NCI-H2171 (cell line): ENCODE measurements at regions not wholly inside any gene's neighbourhood (a gene's known extent, or its start where the extent isn't known, plus 50 kb on each side); places are given as distances from the start of the nearest gene placed in this dataset.
A peak's percentile ranks its signal among the peaks of the same experiment; 100 is the strongest.
"Not testable (repeated sequence)": the region's sequence is repeated elsewhere in the genome, so short reads cannot be mapped to it uniquely, and the experiment has no call there.

Experiments used
- DNase-seq: peaks from one replicate; lab custom pipeline; 2025; lab: John Stamatoyannopoulos, UW

DNA sequence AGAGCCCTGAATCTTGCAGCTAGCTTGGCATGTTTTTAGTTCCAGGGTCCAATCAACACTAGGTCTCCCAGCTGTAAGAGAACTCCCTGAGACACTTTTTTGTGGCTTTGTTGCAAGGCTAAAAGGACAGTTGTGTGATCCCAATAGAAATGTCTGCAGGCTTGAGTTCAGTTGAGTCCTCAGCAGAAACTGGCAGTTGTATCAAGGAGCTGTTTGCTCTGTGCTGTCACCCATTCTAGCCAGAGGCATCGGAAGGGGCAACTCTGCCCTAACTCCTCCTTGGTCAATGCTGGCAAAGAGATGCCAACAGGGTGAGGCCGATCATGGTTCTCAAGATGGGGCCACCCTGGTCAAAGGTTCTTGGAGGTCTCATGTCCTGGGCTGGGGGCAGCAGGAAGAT is 224.1 kb downstream of the BUB3 start:
- DNase-seq = no peak

DNA sequence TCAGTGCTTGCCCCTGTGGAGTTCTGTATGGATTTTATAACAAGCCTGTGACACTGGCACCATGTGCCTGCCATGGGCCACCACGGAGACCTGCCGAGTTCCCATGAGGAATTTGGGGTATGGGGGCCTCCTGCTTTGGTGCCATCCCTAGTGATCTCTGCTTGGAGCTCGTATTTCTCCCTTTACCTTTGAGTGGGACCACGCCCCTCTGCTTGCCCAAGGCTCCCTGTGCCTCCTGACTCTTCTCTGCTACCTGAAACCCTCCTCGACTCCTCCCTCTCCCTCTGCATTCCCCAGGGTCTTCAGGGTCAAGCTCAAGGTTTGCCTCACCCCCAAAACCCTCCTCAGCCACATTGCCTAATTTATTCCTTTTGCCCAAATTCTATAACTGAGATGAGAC is 225.0 kb downstream of the BUB3 start:
- DNase-seq = no peak

DNA sequence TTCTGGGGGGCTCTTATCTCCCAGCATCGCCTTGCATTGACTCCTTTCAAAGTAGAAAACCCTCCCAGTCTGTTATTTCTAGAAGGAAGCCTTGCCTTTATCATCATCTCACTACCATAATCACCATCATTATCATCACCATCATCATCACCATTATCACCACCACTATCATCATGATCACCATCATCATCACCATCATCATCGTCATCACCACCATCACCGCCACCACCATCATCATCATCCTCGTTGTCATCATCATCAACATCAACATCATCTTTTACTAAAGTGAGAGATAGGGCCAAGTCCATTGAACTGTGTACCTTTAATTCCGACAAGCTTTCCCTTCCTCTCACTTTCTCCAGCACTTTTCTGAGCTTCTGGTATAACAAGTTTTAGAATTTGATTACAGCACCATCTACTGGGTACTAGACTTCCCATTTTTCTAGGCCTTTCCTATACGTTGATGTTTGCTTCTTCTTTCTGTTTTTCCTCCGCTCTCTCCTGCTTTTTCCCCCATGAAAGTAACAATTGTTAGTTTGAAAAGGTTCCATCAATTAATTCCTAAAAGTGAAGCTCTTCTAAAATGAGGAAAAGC is 226.4 kb downstream of the BUB3 start:
- no peak for DNase-seq

GRCh38 chr10:123381224-123381623 is 227.0 kb downstream of the BUB3 start:
- DNase-seq = no peak

GRCh38 chr10:123382491-123382890 is 228.3 kb downstream of the BUB3 start:
- no peak for DNase-seq

DNA sequence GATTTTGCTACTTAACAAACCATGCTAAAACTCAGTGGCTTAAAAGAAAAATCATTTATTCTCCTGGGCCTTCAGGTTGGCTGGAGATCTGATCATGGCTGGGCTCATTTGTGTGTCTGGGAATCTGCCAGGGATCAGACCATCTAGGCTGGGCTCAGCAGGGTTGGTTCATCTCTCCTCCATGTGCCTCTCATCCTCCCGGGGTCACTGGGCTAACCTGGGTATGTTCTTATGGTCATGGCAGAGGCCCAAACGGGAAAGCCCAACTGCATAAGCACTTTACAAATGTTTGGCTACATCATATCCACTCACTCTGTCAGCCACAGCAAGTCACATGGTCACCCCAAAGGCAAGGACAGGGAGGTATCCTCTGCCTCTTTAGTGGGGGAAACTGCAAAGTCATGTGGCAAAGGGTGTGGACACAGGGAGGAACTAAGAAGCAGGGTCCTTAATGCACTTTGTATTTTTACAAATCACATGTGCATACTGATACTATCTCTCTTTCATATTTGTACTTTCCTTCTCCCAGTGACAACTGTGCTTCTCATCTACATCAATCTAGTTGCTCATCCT is 231.4 kb downstream of the BUB3 start:
- no peak for DNase-seq

- DNase-seq = no peak
Measured at GRCh38 chr10:123389520-123389919, 235.3 kb downstream of the BUB3 start.

GRCh38 chr10:123390332-123390731 is 236.1 kb downstream of the BUB3 start:
- no peak for DNase-seq

GRCh38 chr10:123390874-123391273 is 236.7 kb downstream of the BUB3 start:
- DNase-seq = no peak

DNA sequence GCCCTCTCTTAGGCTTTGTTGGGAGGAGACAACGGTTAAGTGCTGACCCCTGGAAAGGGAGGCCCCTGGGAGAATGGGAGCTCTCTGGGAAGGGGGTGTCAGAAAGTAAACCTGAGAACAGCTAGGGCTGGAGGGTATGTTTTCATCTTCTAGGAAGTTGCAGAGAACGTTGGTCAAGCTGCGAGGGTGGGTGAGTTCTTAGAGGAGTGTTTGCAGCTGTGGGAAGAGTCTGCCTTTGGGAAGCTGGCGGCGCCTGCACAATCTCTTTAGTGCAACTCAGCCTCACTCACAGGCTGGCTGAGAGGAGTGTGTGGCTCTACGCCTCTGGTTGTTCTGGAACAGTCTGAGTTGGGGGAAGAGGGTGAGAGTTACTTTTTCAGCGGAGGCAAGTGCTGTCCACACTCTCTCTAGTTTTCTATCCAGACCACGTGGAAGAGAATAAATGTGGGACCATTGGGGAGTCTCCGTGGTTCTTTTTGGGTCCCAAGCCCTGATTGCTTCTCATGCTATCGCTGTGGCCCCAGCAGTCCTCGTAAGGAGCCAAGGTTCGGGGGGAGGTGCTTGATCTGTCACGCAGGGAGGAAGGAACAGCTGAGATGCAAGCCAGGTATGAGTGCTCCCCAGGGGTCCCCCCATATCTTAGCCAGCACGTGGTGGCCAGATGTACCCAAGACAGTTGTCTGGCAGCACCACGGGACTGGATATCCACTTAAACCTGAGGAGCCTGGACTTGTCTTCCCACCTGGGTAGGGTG is 237.2 kb downstream of the BUB3 start:
- peak; percentile 52 for DNase-seq

GRCh38 chr10:123392182-123392963 is 238.2 kb downstream of the BUB3 start:
- DNase-seq = peak; percentile 76

- DNase-seq = no peak
Measured at GRCh38 chr10:123393170-123393569, 239.0 kb downstream of the BUB3 start.

- no peak for DNase-seq
Measured at GRCh38 chr10:123394382-123394781, 240.2 kb downstream of the BUB3 start.

GRCh38 chr10:123395234-123395633 is 241.0 kb downstream of the BUB3 start:
- DNase-seq = not testable (repeated sequence)

- DNase-seq = no peak
Measured at GRCh38 chr10:123395906-123396305, 241.7 kb downstream of the BUB3 start.

DNA sequence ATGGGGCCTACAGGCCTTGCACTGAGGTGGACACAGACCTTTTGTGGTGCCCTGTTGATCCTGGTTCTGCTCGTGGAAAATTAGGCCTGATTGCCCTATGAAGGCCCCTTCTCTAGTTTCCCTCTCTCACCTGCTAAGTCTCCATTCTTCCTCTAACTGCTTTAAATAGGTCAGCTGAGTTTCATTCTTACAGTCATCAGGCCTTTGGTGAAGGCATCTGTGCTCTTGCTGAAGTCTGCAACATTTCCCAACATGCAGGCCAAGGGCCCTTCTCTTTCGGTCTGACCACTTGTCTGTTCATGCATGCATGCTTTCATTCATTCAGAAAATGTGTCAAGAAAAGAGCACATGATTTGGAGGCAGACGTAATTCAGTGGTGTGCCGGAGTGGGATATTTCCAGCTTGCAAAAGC is 244.0 kb downstream of the BUB3 start:
- DNase-seq = no peak

GRCh38 chr10:123398756-123399155 is 244.6 kb downstream of the BUB3 start:
- no peak for DNase-seq

- DNase-seq = no peak
Measured at GRCh38 chr10:123399276-123399839, 245.2 kb downstream of the BUB3 start.

GRCh38 chr10:123402021-123402420 is 247.8 kb downstream of the BUB3 start:
- no peak for DNase-seq

DNA sequence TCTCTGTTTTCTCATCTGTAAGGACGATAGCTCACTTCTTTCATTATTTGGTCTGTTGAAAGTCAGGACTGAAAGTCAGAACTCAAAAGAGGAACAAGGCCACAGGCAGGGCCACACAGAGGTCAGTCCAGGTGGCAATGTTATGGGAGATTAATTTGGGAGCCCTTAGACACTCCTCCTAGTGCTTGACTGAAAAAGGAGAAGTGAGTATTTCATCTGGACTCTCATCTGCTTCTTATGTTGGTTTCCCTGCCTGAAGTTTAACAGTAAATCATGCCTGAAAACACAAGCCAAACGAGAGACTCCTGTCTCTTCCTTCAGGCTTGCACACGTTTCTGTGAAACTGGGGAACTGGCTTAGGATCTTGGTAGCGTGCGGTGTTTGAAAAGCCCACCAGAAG is 248.5 kb downstream of the BUB3 start:
- no peak for DNase-seq

GRCh38 chr10:123404357-123404756 is 250.2 kb downstream of the BUB3 start:
- DNase-seq = no peak

GRCh38 chr10:123408660-123409059 is 254.5 kb downstream of the BUB3 start:
- DNase-seq = no peak
